GM18519 (cell line): ENCODE measurements at regions not wholly inside any gene's neighbourhood (a gene's known extent, or its start where the extent isn't known, plus 50 kb on each side); places are given as distances from the start of the nearest gene placed in this dataset.
"Not testable (repeated sequence)": the region's sequence is repeated elsewhere in the genome, so short reads cannot be mapped to it uniquely, and the experiment has no call there.

Experiments
- ATAC-seq: cut with Tn5 transposase; IDR thresholded peaks from one replicate; pipeline ENCODE4 v1.9.1; 2021; ENCODE audit warnings: mild to moderate bottlenecking, moderate library complexity; ENCODE audit not compliant: unreplicated experiment, low FRiP score

- no peak for ATAC-seq
Observed at GRCh38 chr9:21688108-21689102, 114.0 kb upstream of the MTAP start.

- no peak for ATAC-seq
Observed at GRCh38 chr9:21689854-21690253, 112.6 kb upstream of the MTAP start.

GRCh38 chr9:21690561-21690960, 111.9 kb upstream of the MTAP start:
- no peak for ATAC-seq

- ATAC-seq, result no peak
Observed at GRCh38 chr9:21692390-21692789, 110.0 kb upstream of the MTAP start.

GRCh38 chr9:21694424-21694823, 108.0 kb upstream of the MTAP start:
- no peak for ATAC-seq

GRCh38 chr9:21695443-21695842, 107.0 kb upstream of the MTAP start:
- ATAC-seq, result no peak

GRCh38 chr9:21695874-21696341, 106.5 kb upstream of the MTAP start:
- ATAC-seq, result no peak

- no peak for ATAC-seq
Observed at GRCh38 chr9:21696411-21696871, 106.0 kb upstream of the MTAP start.

GRCh38 chr9:21708260-21708711, 94.2 kb upstream of the MTAP start:
- no peak for ATAC-seq

GRCh38 chr9:21708856-21709255, 93.6 kb upstream of the MTAP start:
- ATAC-seq, result no peak

- ATAC-seq, result peak; percentile 53
Observed at GRCh38 chr9:21709464-21710058, 92.9 kb upstream of the MTAP start.

- peak; percentile 33 for ATAC-seq
Observed at GRCh38 chr9:21710548-21711191, 91.8 kb upstream of the MTAP start.

GRCh38 chr9:21711504-21711903, 90.9 kb upstream of the MTAP start:
- ATAC-seq, result peak; percentile 74

- no peak for ATAC-seq
Observed at GRCh38 chr9:21715408-21715807, 87.0 kb upstream of the MTAP start.

- ATAC-seq, result no peak
Observed at GRCh38 chr9:21720758-21721157, 81.7 kb upstream of the MTAP start.

GRCh38 chr9:21727411-21727810, 75.0 kb upstream of the MTAP start:
- ATAC-seq, result not testable (repeated sequence)

GRCh38 chr9:21728781-21729180, 73.7 kb upstream of the MTAP start:
- no peak for ATAC-seq

- ATAC-seq, result no peak
Observed at GRCh38 chr9:21729648-21730047, 72.8 kb upstream of the MTAP start.

GRCh38 chr9:21730899-21731298, 71.5 kb upstream of the MTAP start:
- no peak for ATAC-seq

- ATAC-seq, result no peak
Observed at GRCh38 chr9:21741151-21741550, 61.3 kb upstream of the MTAP start.

GRCh38 chr9:21744320-21744719, 58.1 kb upstream of the MTAP start:
- ATAC-seq, result no peak
